HUES6 (cell line): ENCODE measurements at regions not wholly inside any gene's neighbourhood (a gene's known extent, or its start where the extent isn't known, plus 50 kb on each side); places are given as distances from the start of the nearest gene placed in this dataset.

Experiments used
- H3K27ac ChIP-seq: 2 replicates; pipeline ENCODE4 v1.7.0; 2013; ENCODE audit warnings: low read depth, mild to moderate bottlenecking, low read length, inconsistent platforms
- H3K27me3 ChIP-seq: 2 replicates; pipeline ENCODE4 v1.6.1; 2013; ENCODE audit warnings: low read length; ENCODE audit not compliant: control insufficient read depth, insufficient read depth
- H3K36me3 ChIP-seq: 2 replicates; pipeline ENCODE4 v1.6.1; 2013; ENCODE audit warnings: low read length; ENCODE audit not compliant: control insufficient read depth, insufficient read depth
- H3K4me1 ChIP-seq: 2 replicates; pipeline ENCODE4 v1.6.1; 2013; ENCODE audit warnings: low read length; ENCODE audit not compliant: control insufficient read depth, insufficient read depth
- H3K4me3 ChIP-seq: 2 replicates; pipeline ENCODE4 v1.5.1; 2013; ENCODE audit warnings: low read depth, low read length
- H3K9ac ChIP-seq: one replicate; pipeline ENCODE4 v1.6.1; 2013; ENCODE audit warnings: mild to moderate bottlenecking, low read length
- H3K9me3 ChIP-seq: 2 replicates; pipeline ENCODE4 v1.6.1; 2013; ENCODE audit warnings: low read depth, low read length; ENCODE audit not compliant: control insufficient read depth, insufficient read depth

GRCh38 chr4:116391020-116391419, 694.4 kb downstream of the TRAM1L1 start:
- Histone ChIP-seq H3K4me1 (peaks cover 6% of the 10 kb centered on the region), H3K27me3 (no peaks in the 10 kb centered on the region), H3K9me3 (no peaks in the 10 kb centered on the region), H3K9ac (no peak overlapping the region), H3K36me3 (no peaks in the 10 kb centered on the region), H3K4me3 (no peak overlapping the region), H3K27ac (no peak overlapping the region)

DNA sequence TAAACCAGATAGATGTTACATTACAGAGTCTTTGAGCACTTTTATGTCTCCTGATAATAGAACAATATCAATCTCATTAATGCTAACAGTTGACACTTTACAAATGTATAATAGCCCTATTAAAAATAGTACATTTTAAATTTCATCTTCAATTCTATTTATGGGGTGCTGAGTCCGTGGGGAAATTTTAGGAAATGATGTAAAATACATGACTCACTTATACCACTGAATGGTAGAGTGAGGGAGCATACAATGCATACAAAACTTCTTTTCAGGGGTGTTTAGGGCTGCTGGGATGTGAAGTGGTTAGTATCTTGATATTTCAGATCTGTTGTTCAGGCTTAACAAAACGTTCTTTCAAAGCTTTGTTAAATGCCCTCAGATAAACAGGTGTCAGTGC, 696.2 kb downstream of the TRAM1L1 start:
- H3K4me1 ChIP-seq: 0 out of 2 replicates have a peak, but pooled peaks cover 3% of the 10 kb centered on the region
- H3K9me3 ChIP-seq: no peaks in the 10 kb centered on the region
- no peak overlapping the region for H3K27ac ChIP-seq
- H3K27me3 ChIP-seq: no peaks in the 10 kb centered on the region
- no peak overlapping the region for H3K9ac ChIP-seq
- no peaks in the 10 kb centered on the region for H3K36me3 ChIP-seq
- no peak overlapping the region for H3K4me3 ChIP-seq

DNA sequence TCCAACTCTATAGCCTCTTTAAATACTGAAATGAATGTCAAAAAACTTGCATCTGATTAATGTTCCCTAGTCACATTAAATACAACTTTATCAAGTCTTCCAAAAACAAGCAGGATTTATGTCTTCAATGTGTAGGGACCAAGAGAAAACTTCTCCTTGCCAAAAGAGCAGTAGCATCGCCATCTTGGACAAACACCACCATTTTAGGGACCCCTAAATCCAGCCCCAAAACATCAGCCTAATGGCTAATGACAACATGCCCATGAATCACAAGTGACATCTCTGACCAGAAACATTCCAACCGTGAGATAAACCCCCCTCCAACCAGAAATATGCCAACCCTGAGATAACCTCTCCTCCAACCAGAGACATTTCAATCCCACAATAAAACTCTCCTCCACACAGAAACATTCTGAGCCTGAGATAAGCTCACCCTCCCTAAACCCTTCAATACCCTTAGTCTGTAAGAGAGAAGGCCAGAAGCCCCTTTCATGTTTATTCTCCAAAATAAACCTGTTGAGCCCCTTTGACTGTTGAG, 697.4 kb downstream of the TRAM1L1 start:
- H3K27me3 ChIP-seq: no peaks in the 10 kb centered on the region
- no peak overlapping the region for H3K4me3 ChIP-seq
- H3K36me3 ChIP-seq: no peaks in the 10 kb centered on the region
- H3K4me1 ChIP-seq: 0 out of 2 replicates have a peak, but pooled peaks cover 3% of the 10 kb centered on the region
- no peak overlapping the region for H3K27ac ChIP-seq
- H3K9me3 ChIP-seq: no peaks in the 10 kb centered on the region
- no peak overlapping the region for H3K9ac ChIP-seq

- H3K27ac ChIP-seq: no peak overlapping the region
- H3K4me1 ChIP-seq: 0 out of 2 replicates have a peak, but pooled peaks cover 3% of the 10 kb centered on the region
- no peaks in the 10 kb centered on the region for H3K9me3 ChIP-seq
- H3K4me3 ChIP-seq: no peak overlapping the region
- H3K9ac ChIP-seq: no peak overlapping the region
- H3K27me3 ChIP-seq: no peaks in the 10 kb centered on the region
- no peaks in the 10 kb centered on the region for H3K36me3 ChIP-seq
Observed at GRCh38 chr4:116386856-116387255, 698.5 kb downstream of the TRAM1L1 start.

DNA sequence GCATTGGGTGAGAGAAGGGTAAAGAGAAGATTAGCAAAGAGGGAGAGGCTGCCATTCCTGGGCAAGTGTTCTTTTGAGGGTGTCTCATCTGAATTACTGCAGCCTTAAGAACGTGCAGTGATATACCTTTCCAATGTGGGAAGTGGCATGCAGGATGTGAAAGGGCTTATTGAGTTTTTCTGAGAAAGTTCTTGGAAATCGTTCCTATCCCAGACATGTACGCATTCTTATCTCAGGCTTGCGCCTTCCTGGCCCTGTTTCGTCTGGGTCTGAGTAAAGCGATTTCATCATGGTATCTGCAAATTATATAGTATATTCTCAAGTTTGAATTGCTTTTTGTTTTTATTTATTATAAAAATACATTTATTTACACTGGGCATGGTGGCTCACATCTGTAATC, 699.8 kb downstream of the TRAM1L1 start:
- Histone ChIP-seq H3K36me3 (no peaks in the 10 kb centered on the region), H3K4me3 (no peak overlapping the region)

GRCh38 chr4:116374815-116375214, 710.6 kb downstream of the TRAM1L1 start:
- Histone ChIP-seq H3K4me3 (no peak overlapping the region), H3K9me3 (0 out of 2 replicates have a peak, but pooled peaks cover 2% of the 10 kb centered on the region), H3K27me3 (no peaks in the 10 kb centered on the region), H3K4me1 (no peaks in the 10 kb centered on the region), H3K27ac (no peak overlapping the region), H3K36me3 (no peaks in the 10 kb centered on the region), H3K9ac (no peak overlapping the region)

More for the DNA sequence above, 699.8 kb downstream of the TRAM1L1 start:
- Histone ChIP-seq H3K27ac (no peak overlapping the region), H3K27me3 (no peaks in the 10 kb centered on the region), H3K9me3 (no peaks in the 10 kb centered on the region), H3K4me1 (0 out of 2 replicates have a peak, but pooled peaks cover 3% of the 10 kb centered on the region), H3K9ac (no peak overlapping the region)

DNA sequence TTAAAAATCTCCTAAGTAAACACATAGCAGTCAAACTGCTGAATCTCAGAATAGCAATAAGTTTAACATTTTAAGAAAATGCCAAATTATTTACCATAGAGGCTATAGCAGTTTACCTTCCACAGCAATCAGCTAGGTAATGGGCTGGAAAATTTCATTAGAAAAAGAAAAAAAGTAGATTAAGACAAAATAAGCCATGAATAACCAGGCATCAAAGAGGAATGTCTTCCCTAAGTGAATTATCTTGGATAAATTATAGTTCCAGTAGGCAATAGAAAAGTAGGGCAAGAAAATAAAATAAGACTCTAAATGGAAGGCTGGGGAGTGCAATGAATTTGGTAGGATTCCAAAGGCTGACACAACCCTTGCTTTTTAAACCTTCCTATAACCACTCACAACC, 722.8 kb downstream of the TRAM1L1 start:
- no peaks in the 10 kb centered on the region for H3K4me1 ChIP-seq
- no peak overlapping the region for H3K9ac ChIP-seq
- H3K9me3 ChIP-seq: peaks cover 6% of the 10 kb centered on the region
- H3K27me3 ChIP-seq: no peaks in the 10 kb centered on the region
- H3K4me3 ChIP-seq: no peak overlapping the region
- no peak overlapping the region for H3K27ac ChIP-seq
- no peaks in the 10 kb centered on the region for H3K36me3 ChIP-seq

DNA sequence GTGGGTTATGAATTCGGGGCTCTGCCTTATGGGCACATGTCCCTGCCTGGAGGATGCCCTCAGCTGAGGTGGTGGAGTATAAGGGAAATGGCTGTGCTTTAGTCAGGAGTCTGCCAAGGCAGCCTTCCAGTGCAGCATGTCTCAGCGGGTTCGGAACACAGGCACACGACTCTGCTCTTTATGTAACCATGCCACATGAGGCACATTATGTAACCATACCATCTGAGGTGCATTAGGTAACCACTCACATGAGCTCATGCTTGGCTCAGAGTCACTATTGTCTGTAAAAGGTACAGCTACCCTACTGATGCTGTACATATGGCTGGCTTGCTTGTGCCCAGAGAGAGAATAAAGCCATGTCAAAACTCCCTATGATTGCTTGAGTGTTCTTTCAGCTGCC, 723.6 kb downstream of the TRAM1L1 start:
- Histone ChIP-seq H3K4me1 (no peaks in the 10 kb centered on the region), H3K9me3 (peaks cover 9% of the 10 kb centered on the region), H3K36me3 (no peaks in the 10 kb centered on the region), H3K27ac (no peak overlapping the region), H3K4me3 (no peak overlapping the region), H3K9ac (no peak overlapping the region), H3K27me3 (no peaks in the 10 kb centered on the region)

GRCh38 chr4:116358633-116359222, 726.6 kb downstream of the TRAM1L1 start:
- H3K27me3 ChIP-seq: no peaks in the 10 kb centered on the region
- peaks cover 9% of the 10 kb centered on the region for H3K9me3 ChIP-seq
- no peak overlapping the region for H3K9ac ChIP-seq
- no peak overlapping the region for H3K4me3 ChIP-seq
- no peak overlapping the region for H3K27ac ChIP-seq
- no peaks in the 10 kb centered on the region for H3K36me3 ChIP-seq
- H3K4me1 ChIP-seq: no peaks in the 10 kb centered on the region; the same call in 1 of the 2 replicates

- Histone ChIP-seq H3K4me1 (no peaks in the 10 kb centered on the region; the same call in 1 of the 2 replicates), H3K27ac (no peak overlapping the region), H3K4me3 (no peak overlapping the region)
Observed at GRCh38 chr4:116357758-116358157, 727.6 kb downstream of the TRAM1L1 start.

DNA sequence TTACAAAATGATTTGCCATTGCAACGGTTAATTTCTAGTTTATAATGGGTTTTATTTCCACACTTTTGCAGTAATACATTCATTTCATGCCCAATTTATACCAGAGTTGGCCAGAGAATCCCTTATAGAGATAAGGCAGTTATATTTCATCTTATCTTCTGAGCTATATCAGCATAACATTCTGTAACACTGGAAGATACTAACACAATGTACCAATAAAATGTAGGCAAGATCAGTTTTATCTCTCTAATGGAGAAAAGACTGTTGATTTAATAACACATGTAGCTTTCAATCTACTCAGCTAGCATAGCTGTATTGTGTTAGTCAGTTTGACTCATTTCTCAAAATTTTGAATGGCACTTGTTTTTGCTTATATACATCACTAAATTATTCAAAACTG, 738.6 kb downstream of the TRAM1L1 start:
- Histone ChIP-seq H3K4me3 (no peak overlapping the region), H3K27me3 (no peaks in the 10 kb centered on the region), H3K36me3 (no peaks in the 10 kb centered on the region), H3K27ac (no peak overlapping the region), H3K4me1 (no peaks in the 10 kb centered on the region), H3K9ac (no peak overlapping the region), H3K9me3 (no peaks in the 10 kb centered on the region)

More at GRCh38 chr4:116357758-116358157, 727.6 kb downstream of the TRAM1L1 start:
- Histone ChIP-seq H3K27me3 (no peaks in the 10 kb centered on the region), H3K9me3 (peaks cover 9% of the 10 kb centered on the region), H3K9ac (no peak overlapping the region), H3K36me3 (no peaks in the 10 kb centered on the region)
